SU-DHL-6 (cell line): ENCODE measurements at regions not wholly inside any gene's neighbourhood (a gene's known extent, or its start where the extent isn't known, plus 50 kb on each side); places are given as distances from the start of the nearest gene placed in this dataset.

ENCODE experiments used
- CTCF ChIP-seq: fragments of 200-600 bp; sonication (generic); IDR thresholded peaks from one replicate; pipeline ENCODE4 v1.5.1; 2017; ENCODE audit warnings: antibody characterized with exemption, mild to moderate bottlenecking, low read length, moderate library complexity; ENCODE audit not compliant: insufficient read depth, poor library complexity, severe bottlenecking
- EZH2phosphoT487 ChIP-seq: fragments of 200-600 bp; sonication (generic), shearing (Covaris generic); conservative IDR thresholded peaks from 2 replicates; pipeline ENCODE4 v1.6.1; 2018; ENCODE audit warnings: mild to moderate bottlenecking, antibody characterized with exemption, low read length, moderate library complexity, mixed read lengths

GRCh38 chr11:26011474-26011873 is 320.5 kb upstream of the ANO3 start:
- TF ChIP-seq CTCF, result no peak
- no peak for TF ChIP-seq EZH2phosphoT487
